ES-I3 (cell line): ENCODE measurements at regions not wholly inside any gene's neighbourhood (a gene's known extent, or its start where the extent isn't known, plus 50 kb on each side); places are given as distances from the start of the nearest gene placed in this dataset.
"Not testable (repeated sequence)": the region's sequence is repeated elsewhere in the genome, so short reads cannot be mapped to it uniquely, and the experiment has no call there.

ENCODE experiments used
- H3K36me3 ChIP-seq: 2 replicates; pipeline ENCODE4 v1.6.1; 2013; ENCODE audit warnings: mild to moderate bottlenecking, low read length, control low read depth, moderate library complexity; ENCODE audit not compliant: insufficient read depth
- H3K4me1 ChIP-seq: 2 replicates; pipeline ENCODE4 v1.6.1; 2013; ENCODE audit warnings: mild to moderate bottlenecking, control low read depth, low read length; ENCODE audit not compliant: insufficient read depth
- H3K9ac ChIP-seq: 2 replicates; pipeline ENCODE4 v1.6.1; 2013; ENCODE audit warnings: low read depth, mild to moderate bottlenecking, low read length, moderate library complexity
- H3K9me3 ChIP-seq: 2 replicates; pipeline ENCODE4 v1.6.1; 2013; ENCODE audit warnings: mild to moderate bottlenecking, low read length, moderate library complexity; ENCODE audit not compliant: control insufficient read depth, insufficient read depth

DNA sequence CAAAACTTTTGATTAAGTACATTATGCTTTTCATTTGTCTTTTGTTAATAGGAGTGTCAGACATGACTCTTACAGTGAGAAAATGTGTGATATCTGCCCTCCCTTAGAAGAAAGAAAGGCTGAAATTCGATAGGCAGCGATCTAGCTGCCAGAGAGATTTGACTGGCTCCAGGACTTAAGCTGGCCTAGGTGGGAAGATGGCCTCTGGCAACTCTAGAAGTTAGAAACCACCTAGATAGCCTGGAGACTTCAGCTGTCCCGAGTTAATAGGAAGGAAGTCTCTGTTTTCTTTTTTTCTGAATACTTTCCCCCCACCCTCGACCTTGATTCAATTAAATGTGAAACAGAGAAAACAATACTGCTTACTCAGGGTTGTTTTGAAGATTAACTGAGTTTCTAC lies 1194.7 kb upstream of the CRIM1 start:
- no peaks in the 10 kb centered on the region for H3K36me3 ChIP-seq
- H3K4me1 ChIP-seq, result no peaks in the 10 kb centered on the region
- no peak overlapping the region for H3K9ac ChIP-seq
- no peaks in the 10 kb centered on the region for H3K9me3 ChIP-seq

DNA sequence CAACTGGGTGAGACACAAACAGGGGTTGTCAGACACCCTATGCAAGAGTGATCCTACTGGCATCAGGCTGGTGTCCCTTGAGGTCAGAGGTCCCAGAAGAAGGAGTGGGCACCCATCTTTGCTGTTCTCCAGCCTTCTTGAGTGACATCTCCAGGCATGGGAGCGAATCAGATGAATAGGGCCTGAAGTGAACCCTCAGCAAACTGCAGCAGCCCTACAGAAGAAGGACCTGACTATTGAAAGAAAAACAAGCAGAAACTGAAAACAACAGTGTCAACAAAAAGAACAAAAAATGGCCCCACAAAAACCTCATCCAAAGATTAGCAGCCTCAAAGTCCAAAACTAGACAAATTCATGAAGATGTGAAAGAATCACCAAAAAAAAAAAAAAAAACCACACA lies 1229.7 kb upstream of the CRIM1 start:
- no peaks in the 10 kb centered on the region for H3K36me3 ChIP-seq
- no peaks in the 10 kb centered on the region for H3K4me1 ChIP-seq
- H3K9ac ChIP-seq, result no peak overlapping the region
- H3K9me3 ChIP-seq, result no peaks in the 10 kb centered on the region

DNA sequence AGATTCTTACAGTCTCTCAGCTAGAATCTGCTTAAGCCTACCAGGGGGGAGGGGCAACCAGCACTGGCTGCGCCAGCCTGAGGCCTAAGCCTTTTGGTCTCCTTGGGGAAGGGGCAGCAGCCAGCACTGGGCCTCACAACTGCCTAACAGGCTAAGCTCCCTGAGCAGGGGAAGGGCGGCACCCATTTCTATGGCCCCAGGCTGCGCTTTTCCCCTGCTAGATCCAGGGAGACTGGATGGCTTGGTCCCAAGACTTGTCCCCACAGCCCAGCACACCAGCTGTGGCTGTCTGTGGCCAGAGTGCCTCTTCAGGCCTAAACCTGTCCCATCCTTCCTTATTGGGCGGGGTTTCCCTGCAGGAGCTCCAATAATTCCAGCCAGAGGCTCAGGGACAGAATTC lies 1230.3 kb upstream of the CRIM1 start:
- no peak overlapping the region for H3K9ac ChIP-seq
- H3K4me1 ChIP-seq, result no peaks in the 10 kb centered on the region
- no peaks in the 10 kb centered on the region for H3K9me3 ChIP-seq
- no peaks in the 10 kb centered on the region for H3K36me3 ChIP-seq

DNA sequence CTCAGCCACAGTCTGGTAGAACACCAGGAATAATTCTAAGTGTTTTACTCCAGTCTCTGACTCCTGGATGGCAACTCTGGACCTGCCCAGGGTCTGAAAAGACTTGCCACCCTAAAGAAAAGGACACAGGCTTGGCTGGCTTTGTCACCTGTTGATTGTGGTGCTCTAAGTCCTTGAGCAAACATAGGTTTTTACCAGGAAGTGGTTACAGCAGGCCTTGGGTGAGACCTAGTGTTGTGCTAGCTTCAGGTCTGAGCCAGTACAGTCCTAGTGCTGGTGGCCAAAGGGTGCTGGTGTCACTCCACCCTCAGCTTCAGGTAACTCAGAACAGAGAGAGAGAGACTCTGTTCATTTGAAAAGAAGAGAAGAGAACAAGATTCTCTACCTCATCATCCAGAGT lies 1239.4 kb upstream of the CRIM1 start:
- H3K4me1 ChIP-seq, result no peaks in the 10 kb centered on the region
- no peak overlapping the region for H3K9ac ChIP-seq
- H3K36me3 ChIP-seq, result no peaks in the 10 kb centered on the region
- no peaks in the 10 kb centered on the region for H3K9me3 ChIP-seq

DNA sequence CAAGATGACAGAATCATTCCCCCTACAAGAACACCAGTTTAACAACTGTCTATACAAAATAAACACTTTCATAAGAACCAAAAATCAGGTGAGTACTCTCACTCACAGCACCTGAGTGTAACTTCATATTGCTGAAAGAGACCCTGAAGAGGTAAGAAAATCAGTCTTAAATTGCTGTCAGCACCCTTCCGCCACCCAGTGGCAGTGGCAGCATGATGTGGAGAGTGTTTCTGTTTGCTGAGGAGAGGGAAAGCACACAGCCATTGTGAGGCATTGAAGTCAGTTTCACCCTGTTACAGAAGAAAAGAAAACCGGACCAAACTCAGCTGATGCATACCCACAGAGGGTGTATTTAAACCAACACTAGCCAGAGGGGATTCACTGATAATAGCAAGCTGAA lies 1240.8 kb upstream of the CRIM1 start:
- Histone ChIP-seq H3K9me3 (no peaks in the 10 kb centered on the region), H3K4me1 (no peaks in the 10 kb centered on the region), H3K36me3 (no peaks in the 10 kb centered on the region), H3K9ac (no peak overlapping the region)

DNA sequence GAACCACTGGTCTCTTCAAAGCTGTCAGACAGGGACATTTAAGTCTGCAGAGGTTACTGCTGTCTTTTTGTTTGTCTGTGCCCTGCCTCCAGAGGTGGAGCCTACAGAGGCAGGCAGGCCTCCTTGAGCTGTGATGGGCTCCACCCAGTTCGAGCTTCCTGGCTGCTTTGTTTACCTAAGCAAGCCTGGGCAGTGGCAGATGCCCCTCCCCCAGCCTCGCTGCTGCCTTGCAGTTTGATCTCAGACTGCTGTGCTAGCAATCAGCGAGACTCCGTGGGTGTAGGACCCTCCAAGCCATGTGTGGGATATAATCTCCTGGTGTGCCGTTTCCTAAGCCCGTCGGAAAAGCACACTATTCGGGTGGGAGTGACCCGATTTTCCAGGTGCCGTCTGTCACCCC lies 1243.2 kb upstream of the CRIM1 start:
- not testable (repeated sequence) for H3K9me3 ChIP-seq, H3K4me1 ChIP-seq, H3K9ac ChIP-seq, H3K36me3 ChIP-seq

DNA sequence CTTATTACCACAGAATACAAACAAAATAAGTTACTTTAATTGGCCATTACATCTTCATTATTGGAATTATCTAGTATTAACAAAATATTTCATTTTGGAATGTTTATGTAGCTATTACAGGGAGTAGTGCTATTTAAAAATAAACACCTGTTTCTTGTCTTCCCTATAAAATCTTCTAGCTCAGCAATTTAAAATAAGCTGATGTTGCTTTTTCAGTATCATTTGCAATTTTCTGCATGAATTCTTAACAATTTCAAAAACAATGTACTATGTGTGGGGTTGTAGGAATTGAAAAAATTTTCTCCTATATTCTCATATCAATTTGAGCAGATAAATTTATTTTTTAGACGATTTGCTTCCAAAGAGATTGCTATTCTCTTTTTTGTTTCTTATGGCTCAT lies 1251.3 kb upstream of the CRIM1 start:
- no peaks in the 10 kb centered on the region; the same call in 1 of the 2 replicates for H3K9me3 ChIP-seq
- H3K9ac ChIP-seq, result no peak overlapping the region
- no peaks in the 10 kb centered on the region for H3K4me1 ChIP-seq
- no peaks in the 10 kb centered on the region for H3K36me3 ChIP-seq

DNA sequence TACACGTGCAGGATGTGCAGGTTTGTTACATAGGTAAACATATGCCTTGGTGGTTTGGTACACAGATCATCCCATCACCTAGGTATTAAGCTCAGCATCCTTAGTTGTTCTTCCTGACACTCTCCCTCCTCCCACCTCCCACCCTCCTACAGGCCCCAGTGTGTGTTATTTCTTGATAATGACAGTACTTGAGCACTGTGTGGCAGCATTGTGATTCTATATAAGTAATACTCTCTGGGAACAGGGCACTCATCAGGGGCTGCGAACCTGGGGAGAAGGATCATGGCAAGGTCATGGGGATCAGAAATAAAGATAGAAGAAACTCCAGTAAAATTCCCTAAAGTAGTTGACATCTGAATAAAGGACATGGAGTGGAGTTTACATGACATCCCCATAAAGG lies 1256.2 kb upstream of the CRIM1 start:
- Histone ChIP-seq H3K36me3 (no peaks in the 10 kb centered on the region), H3K4me1 (no peaks in the 10 kb centered on the region), H3K9ac (no peak overlapping the region), H3K9me3 (no peaks in the 10 kb centered on the region; the same call in 1 of the 2 replicates)

DNA sequence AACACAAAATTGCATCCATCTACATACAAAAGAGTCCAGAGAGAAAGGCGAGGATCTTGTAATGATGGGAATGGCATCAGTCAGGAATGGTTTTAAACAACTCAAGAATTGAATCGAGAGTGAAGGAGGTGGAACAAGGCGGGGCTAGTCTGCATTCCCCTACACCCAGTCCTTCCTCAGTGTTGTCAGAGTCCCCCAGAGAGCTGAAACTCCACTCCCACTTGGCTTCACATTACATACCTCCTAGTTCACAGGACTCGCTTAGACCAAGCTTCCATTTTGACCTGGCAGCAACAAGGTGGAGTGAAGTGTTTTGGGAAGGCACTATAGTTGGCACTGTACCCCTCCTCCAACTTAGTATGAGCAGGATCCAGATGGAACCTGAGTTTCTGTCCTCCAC lies 1273.5 kb upstream of the CRIM1 start:
- Histone ChIP-seq H3K9ac (no peak overlapping the region), H3K4me1 (no peaks in the 10 kb centered on the region), H3K9me3 (no peaks in the 10 kb centered on the region), H3K36me3 (no peaks in the 10 kb centered on the region)

DNA sequence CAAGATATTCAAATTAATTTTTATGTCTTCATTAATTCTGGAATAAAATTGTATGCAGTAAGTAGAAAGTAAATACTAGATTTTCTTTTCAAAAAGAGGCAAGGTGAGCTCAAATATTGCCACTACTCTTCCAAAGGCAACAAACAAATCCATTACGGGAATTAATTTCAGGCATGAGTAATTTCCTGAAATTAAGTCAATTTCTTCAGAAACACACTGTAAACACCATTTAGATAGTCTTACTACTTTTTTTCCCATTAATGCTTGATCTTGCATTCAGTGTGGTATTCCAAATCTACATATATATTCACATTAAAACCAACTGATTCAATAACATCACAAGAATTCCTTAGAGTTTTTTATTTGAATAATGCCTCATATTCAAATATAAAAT lies 1274.0 kb upstream of the CRIM1 start:
- Histone ChIP-seq H3K9ac (no peak overlapping the region), H3K36me3 (no peaks in the 10 kb centered on the region), H3K4me1 (no peaks in the 10 kb centered on the region), H3K9me3 (no peaks in the 10 kb centered on the region)

DNA sequence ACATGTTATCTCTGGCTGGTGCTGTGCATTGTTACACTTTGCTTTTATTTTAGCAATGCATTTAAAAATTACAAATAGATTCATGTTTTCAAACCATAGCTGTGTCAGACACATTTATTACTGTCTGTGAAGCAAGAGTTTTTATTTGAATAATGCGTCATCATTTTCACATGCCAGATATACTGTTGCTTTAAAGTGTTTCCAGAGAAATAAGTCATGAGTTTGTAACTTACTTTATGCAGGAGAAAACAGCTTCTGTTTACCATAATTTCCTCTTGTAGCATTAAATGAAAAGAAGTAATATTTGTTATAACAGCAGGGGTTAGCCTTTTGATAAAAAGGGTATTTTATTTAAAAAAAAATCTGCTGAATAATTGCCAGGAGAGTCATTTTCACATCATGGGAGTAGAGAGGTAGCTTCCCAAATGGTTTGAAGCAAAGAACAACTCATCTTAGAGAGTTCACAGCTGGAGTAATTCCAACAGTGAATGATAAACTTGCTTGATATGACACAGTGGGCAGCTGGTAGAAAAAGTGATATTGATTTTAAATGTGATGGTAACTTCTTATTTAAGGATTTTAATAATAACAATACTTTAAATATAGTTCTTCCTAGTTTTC lies 1274.5 kb upstream of the CRIM1 start:
- Histone ChIP-seq H3K9ac (no peak overlapping the region), H3K36me3 (no peaks in the 10 kb centered on the region), H3K9me3 (no peaks in the 10 kb centered on the region), H3K4me1 (no peaks in the 10 kb centered on the region)

DNA sequence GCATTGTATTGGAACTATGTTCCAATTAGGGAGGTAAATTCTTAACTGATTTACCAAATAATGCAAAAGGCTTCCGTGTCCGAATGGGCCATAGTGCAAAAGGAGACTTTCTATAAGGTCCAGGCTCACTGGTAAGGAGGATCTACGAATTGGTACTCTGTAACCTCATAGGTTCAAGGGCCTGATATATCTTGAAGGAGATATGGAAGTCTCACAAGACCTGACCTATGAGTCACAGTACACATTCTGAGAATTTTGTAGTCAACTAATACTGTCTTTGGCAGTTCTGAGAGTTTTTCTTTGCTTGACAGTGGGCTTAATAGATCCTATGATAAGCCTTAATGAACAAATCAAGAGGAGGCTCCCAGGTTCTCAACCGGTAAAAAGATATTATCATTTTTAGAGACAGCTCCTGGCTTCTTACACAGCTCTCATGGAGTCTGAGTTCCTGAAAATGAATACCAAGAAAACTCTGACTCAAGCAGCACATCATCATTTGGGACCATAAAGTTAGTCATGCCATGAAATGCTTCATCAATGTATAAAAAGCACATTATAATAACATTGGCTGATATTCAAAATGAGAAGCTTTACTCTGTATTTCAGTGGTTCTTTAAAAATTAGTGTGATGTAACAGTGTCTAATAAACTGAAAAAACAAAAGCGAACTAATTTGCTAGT lies 1275.2 kb upstream of the CRIM1 start:
- Histone ChIP-seq H3K36me3 (no peaks in the 10 kb centered on the region), H3K9ac (no peak overlapping the region), H3K4me1 (no peaks in the 10 kb centered on the region), H3K9me3 (no peaks in the 10 kb centered on the region)

DNA sequence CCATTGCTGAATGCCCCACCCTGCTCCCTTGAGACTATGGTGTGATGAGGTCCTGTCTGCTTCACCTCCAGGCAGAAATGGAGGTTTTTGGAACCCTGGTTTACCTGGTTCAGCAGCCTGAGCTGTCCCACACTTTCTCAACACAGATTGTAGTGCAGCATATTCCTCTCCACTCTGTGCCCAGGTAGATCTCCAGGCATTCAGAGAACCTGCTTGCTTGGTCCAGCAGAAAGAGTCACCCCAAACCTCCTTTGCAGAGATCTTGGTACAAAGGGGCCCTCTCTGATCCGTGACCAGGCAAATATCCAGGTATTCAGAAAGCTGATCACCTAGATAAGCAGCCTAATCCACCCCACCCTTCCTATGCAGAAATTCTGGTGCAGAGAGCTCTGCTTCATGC lies 1288.2 kb upstream of the CRIM1 start:
- H3K4me1 ChIP-seq, result no peaks in the 10 kb centered on the region
- no peaks in the 10 kb centered on the region for H3K36me3 ChIP-seq
- no peaks in the 10 kb centered on the region; the same call in 1 of the 2 replicates for H3K9me3 ChIP-seq
- no peak overlapping the region for H3K9ac ChIP-seq

DNA sequence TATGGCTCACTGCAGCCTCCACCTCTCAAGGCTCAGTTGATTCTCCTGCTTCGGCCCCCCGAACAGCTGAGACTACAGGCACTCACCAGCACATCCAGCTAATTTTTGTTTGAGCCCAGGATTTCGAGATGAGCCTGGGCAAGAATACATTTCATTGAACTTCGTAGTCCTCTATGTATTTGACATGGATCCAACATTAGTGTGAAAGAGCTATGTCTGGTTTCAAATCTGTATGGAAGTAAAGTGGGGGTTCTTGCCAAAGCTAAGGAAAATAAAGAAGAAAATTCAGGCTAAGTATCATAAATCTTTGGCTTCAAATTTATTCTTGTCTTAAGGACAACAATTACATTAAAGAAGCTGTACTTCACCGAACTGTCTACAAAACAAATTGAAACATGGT lies 1291.7 kb upstream of the CRIM1 start:
- H3K36me3 ChIP-seq, result no peaks in the 10 kb centered on the region
- H3K4me1 ChIP-seq, result no peaks in the 10 kb centered on the region
- no peak overlapping the region for H3K9ac ChIP-seq
- H3K9me3 ChIP-seq, result no peaks in the 10 kb centered on the region

DNA sequence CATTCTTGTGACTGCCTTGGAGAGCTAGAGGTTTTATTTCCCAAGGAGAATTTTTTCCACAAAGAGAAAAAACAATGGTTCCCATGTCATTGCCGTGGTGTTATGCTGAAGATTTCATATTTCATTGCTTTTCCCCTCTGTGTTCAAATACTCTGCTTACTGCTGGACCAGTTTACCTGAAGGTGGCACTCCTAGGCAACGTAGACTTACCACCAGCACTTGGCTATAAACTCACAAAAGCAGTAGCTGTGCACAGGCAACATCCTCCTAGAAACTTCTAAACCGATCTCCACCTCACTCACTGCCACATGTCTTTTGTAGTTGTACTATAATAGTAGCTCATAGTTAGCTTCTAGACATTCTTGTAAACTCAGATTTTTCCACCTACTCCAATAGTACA lies 1319.7 kb upstream of the CRIM1 start:
- no peaks in the 10 kb centered on the region for H3K9me3 ChIP-seq
- H3K4me1 ChIP-seq, result no peaks in the 10 kb centered on the region
- no peak overlapping the region for H3K9ac ChIP-seq
- no peaks in the 10 kb centered on the region for H3K36me3 ChIP-seq
